HG03064 (cell line): ENCODE measurements at regions not wholly inside any gene's neighbourhood (a gene's known extent, or its start where the extent isn't known, plus 50 kb on each side); places are given as distances from the start of the nearest gene placed in this dataset.

Source experiments
- ATAC-seq: cut with Tn5 transposase; IDR thresholded peaks from one replicate; pipeline ENCODE4 v1.9.1; 2021; ENCODE audit warnings: low read depth; ENCODE audit not compliant: unreplicated experiment

GRCh38 chr1:38283696-38284470, 237.3 kb upstream of the POU3F1 start:
- no peak for ATAC-seq

DNA sequence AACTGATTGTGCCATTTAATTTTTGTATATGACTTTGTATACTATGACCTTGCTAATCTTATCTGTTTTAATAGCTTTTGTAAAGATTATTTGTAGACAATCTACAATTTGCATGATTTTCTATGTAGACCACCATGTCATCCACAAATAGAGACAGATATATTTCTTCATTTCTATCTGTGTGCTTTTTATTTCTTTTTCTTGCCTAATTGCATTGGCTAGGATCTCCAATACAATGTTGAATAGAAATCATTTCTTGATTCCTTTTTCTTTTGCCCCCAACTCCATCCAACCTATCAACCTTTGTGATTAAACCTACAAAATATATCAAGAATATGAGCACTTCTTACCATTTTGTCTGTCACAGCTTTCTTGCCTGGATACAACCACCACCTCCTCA, 232.6 kb upstream of the POU3F1 start:
- no peak for ATAC-seq

DNA sequence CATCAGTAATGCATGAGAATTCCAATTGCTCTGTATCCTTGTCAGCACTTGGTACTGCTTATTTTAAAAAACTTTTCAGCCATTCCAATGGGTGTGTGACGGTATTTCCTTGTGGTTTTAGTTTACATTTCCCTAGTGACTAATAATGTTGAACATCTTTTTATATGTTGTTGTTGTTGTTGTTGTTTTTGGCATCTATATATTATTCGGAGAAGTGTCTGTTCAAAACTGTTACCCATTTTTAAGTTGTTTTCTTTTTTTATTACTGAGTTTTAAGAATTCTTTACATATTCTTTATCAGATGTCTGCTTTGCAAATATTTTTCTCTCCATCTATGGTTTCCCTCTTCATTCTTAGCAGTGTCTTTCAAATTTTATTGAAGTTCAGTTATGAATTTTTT, 231.1 kb upstream of the POU3F1 start:
- no peak for ATAC-seq

- no peak for ATAC-seq
Observed at GRCh38 chr1:38275960-38276359, 229.4 kb upstream of the POU3F1 start.

DNA sequence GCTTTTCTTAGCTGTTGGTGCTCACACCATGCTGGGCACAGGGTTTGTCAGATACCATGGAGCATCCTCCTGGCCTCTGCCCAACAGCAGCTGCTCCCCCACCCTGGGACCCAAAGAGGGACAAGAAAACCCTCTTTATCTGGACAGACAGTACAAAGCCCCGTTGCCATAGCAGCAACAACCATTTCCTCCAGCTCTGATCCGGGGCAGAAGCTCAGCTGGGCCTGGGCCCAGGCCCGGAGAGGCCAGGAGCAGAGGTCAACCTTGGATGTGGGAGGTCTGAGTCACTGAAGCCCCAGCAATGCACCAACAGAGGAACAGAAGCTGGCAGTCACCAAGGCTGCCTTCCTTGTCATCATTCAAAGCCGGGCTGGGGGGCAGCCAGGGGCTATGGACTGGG, 228.4 kb upstream of the POU3F1 start:
- no peak for ATAC-seq

GRCh38 chr1:38273196-38273804, 226.7 kb upstream of the POU3F1 start:
- ATAC-seq = no peak

- no peak for ATAC-seq
Observed at GRCh38 chr1:38272515-38272914, 225.9 kb upstream of the POU3F1 start.

- no peak for ATAC-seq
Observed at GRCh38 chr1:38270849-38271633, 224.4 kb upstream of the POU3F1 start.

- no peak for ATAC-seq
Observed at GRCh38 chr1:38269923-38270848, 223.6 kb upstream of the POU3F1 start.

- no peak for ATAC-seq
Observed at GRCh38 chr1:38268226-38268625, 221.6 kb upstream of the POU3F1 start.

- no peak for ATAC-seq
Observed at GRCh38 chr1:38267037-38268036, 220.7 kb upstream of the POU3F1 start.

DNA sequence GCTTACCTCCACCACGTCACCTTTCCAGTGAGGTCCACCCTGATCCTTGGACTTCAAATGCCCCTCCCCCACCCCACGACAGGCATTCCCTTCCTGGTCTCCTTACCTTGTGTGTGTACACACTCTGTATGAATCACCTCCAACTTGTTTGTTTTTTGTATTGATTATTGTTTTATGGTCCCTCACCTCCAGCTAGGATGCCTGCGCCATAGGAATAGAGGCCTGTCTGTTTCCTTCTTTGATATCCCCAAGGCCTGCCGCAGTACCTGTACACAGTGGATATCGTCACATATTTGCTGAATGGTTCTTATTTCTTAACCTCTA, 219.6 kb upstream of the POU3F1 start:
- ATAC-seq = no peak

DNA sequence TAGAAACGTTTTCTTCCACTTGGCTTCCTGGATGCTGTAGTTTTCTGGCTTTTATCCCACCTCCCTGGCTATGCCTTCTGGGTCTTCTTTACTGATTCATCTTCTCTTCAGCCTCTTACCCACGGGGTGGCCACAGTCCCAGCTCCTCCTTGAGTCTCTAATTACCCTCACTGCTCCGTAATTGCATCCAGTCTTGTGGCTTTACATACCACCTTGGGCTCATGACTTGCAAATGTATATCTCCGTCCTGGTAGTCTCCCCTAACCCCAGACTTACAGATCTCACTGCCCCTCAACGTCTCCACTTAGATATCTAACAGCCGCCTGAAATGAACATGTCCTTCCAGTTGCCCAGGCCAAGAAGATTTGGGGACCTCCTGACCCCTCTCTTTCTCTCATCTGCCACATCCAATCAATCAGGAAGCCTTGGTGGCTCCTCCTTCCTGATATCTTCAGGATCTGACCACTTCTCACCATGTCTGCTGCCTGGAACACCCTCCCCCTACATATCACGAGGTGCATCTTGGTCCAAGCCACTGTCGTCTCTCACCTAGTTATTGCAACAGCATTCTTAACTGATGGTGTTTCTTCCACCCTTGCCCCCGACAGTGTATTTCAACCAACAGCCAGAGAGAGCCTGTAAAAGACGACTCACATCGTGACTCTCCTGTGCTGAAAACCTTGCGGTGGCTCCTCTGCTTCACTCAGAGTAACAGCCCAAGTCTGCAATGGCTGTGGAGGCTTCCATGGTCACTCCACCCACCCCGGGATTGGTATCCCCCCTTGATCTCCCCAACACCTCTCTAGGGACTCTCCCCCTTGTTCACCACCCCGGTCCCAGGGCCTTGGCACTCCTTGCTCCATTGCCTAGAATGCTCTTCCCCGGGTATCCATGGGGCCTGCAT, 219.0 kb upstream of the POU3F1 start:
- ATAC-seq = no peak

- no peak for ATAC-seq
Observed at GRCh38 chr1:38263438-38263837, 216.8 kb upstream of the POU3F1 start.

DNA sequence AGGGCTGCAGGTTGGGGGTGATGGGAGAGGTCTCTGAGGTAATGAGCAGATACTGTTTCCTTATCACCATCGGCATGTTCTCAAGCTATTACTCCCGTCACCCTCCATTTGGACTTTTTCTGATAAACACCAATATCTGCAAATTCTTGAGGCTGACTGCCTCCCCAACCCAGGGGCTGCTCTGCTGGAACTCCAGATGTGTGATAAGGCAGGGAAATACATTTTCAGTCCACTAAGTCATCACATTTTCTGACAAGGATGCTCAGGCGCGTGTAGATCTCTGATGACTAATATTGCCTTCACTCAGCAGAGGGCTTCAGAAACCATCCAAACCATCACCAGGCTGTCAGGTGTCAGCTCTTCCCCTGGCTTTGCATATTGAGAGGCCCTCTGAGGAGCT, 215.0 kb upstream of the POU3F1 start:
- ATAC-seq = no peak

GRCh38 chr1:38258085-38258627, 211.6 kb upstream of the POU3F1 start:
- ATAC-seq = no peak

DNA sequence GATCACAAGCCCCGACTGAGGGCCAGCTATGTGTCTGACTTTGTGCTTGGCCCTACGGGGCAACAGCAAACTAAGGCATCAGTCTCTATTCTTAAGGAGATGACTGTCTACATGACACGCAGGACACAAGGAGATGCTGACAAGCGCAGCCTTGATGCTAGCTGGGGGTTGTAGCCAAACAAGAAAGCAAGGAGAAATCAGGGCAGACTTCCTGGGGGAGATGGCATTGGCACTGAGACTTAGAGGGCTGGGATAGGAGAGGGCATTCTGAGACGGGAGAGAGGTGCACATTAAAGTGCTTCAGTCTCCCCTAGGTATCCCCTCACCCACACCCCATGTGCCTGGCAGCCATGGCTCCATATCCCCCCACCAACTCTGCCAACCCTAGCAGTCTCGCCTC, 210.8 kb upstream of the POU3F1 start:
- ATAC-seq = no peak

DNA sequence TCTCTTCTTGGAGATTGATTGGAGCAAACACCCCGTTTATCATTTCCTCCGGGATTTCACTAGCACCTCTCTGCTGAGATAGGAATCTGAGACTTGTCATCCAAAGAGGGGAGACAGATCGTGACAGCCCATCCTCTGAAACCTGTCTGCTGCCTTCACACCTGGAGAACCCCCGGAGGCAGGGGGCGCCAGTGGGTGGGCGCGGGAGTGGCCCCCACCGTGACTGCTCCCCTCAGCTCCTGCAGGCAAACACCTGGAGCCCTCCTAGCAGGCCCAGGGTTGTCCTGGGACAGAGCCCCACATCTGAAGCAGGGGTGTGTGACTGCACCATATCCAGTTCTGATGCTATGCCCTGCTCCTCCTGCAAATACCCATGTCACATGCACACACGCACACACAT, 209.5 kb upstream of the POU3F1 start:
- no peak for ATAC-seq
